Heart left ventricle (tissue), 13 donors: ENCODE measurements at regions not wholly inside any gene's neighbourhood (a gene's known extent, or its start where the extent isn't known, plus 50 kb on each side); places are given as distances from the start of the nearest gene placed in this dataset.

Experiments
- CTCF ChIP-seq, 12 donors: fragments of 200-600 bp; sonication (generic) in 4 of 12; IDR thresholded peaks; one replicate each; pipeline versions ENCODE4 v1.5.0 to v1.8.0; 2018 to 2022; ENCODE audit warnings: antibody characterized with exemption in 12 of 12, mild to moderate bottlenecking in 5 of 12
- POLR2A ChIP-seq, 2 donors: fragments of 450-650 bp; IDR thresholded peaks; one replicate each; pipeline ENCODE4 v1.6.1; 2017; ENCODE audit warnings: antibody characterized with exemption in 2 of 2, mild to moderate bottlenecking in 2 of 2, moderate library complexity in 2 of 2
- donor health status: ischemic (EF 13 %, LVEDD 7.1; RV severe dilation, severe dysfunction).
- donor health status: DM: no; HTN: yes; CAD: no.
- donor health status: DM: no; HTN: no; CAD: no.
- donor health status: ischemic (EF 25% LVEDD 6.9; RV normal size, moderate dysfunction).
- donor health status: ischemic (EF 25% LVEDD 5.7; RV mildly dilated, moderate dysfunction).
- donor health status: ischemic (EF 35%, LVEDD 5.7; RV mildly dilated, moderate dysfunction).
- donor health status: nonischemic (EF 11% LVEDD 7.7; RV severe dilation, severe dysfunction).
- donor health status: DM: yes; HTN: yes; CAD: no.
- donor health status: PGD.
- donor health status: ischemic (EF 29% LVEDD 5.4; RV normal size, mild dysfunction).
- donor health status: nonischemic (EF 23%, LVEDD 6.1; RV moderate dilation, normal function).

- TF ChIP-seq CTCF (IDR thresholded peaks at IDR 0.05) (no peak), POLR2A (IDR thresholded peaks at IDR 0.05) (no peak)
Measured at GRCh38 chr17:63295839-63296590, 150.1 kb downstream of the CYB561 start.
